Heart left ventricle (tissue), 16 donors: ENCODE measurements at regions not wholly inside any gene's neighbourhood (a gene's known extent, or its start where the extent isn't known, plus 50 kb on each side); places are given as distances from the start of the nearest gene placed in this dataset.
"Not testable (repeated sequence)": the region's sequence is repeated elsewhere in the genome, so short reads cannot be mapped to it uniquely, and the experiment has no call there.

Experiments
- ATAC-seq, 4 donors: fragments of 200-7000 bp; cut with Tn5 transposase; one replicate each; pipeline ENCODE4 v1.9.1; 2020 to 2022; ENCODE audit warnings: moderate library complexity in 4 of 4, mild to moderate bottlenecking in 3 of 4, moderate number of reproducible peaks in 1 of 4
- DNase-seq, 5 donors: peaks; one replicate each; pipeline ENCODE4 v3.0.0-alpha.2; 2020
- H3K27ac ChIP-seq, 12 donors: fragments of 200-600 bp; sonication (generic) in 4 of 12; one replicate each; pipeline versions ENCODE4 v1.5.0 to v1.8.0; 2016 to 2022; ENCODE audit warnings: mild to moderate bottlenecking in 2 of 12
- H3K27me3 ChIP-seq, 9 donors: fragments of 200-600 bp; sonication (generic) in 2 of 9; one replicate each; pipeline versions ENCODE4 v1.5.1 to v1.8.0; 2016 to 2022; ENCODE audit warnings: mild to moderate bottlenecking in 3 of 9
- H3K36me3 ChIP-seq, 9 donors: fragments of 200-600 bp; sonication (generic) in 2 of 9; one replicate each; pipeline versions ENCODE4 v1.5.0 to v1.8.0; 2018 to 2022; ENCODE audit warnings: mild to moderate bottlenecking in 2 of 9
- H3K4me1 ChIP-seq, 12 donors: fragments of 200-600 bp; sonication (generic) in 4 of 12; one replicate each; pipeline versions ENCODE4 v1.5.0 to v1.8.0; 2016 to 2022; ENCODE audit warnings: mild to moderate bottlenecking in 3 of 12
- H3K4me3 ChIP-seq, 12 donors: fragments of 200-600 bp; sonication (generic) in 4 of 12; one replicate each; pipeline versions ENCODE4 v1.5.0 to v1.8.0; 2017 to 2022; ENCODE audit warnings: mild to moderate bottlenecking in 9 of 12, moderate library complexity in 4 of 12
- H3K9me3 ChIP-seq, 12 donors: fragments of 200-600 bp; sonication (generic) in 4 of 12; one replicate each; pipeline versions ENCODE4 v1.5.0 to v1.8.0; 2016 to 2022; ENCODE audit warnings: mild to moderate bottlenecking in 1 of 12
- CTCF ChIP-seq, 12 donors: fragments of 200-600 bp; sonication (generic) in 4 of 12; IDR thresholded peaks; one replicate each; pipeline versions ENCODE4 v1.5.0 to v1.8.0; 2018 to 2022; ENCODE audit warnings: antibody characterized with exemption in 12 of 12, mild to moderate bottlenecking in 5 of 12
- POLR2A ChIP-seq, 2 donors: fragments of 450-650 bp; IDR thresholded peaks; one replicate each; pipeline ENCODE4 v1.6.1; 2017; ENCODE audit warnings: antibody characterized with exemption in 2 of 2, mild to moderate bottlenecking in 2 of 2, moderate library complexity in 2 of 2
- WGBS, 4 donors: extraction: QIAGEN DNeasy Blood & Tissue Kit in 2 of 4; methylation state at CpG; one replicate each; pipeline versions ENCODE4 v1.1.5 to v1.1.7; 2013 to 2018; 5-methylcytosine and 5-hydroxymethylcytosine counted together
- intact Hi-C, 10 donors: fragments of 100-400 bp; cut with DNase I; formaldehyde crosslinking; loops; one replicate each; pipeline versions ENCODE4 v1.11.1 to v1.14.2; 2022
- donor health status: ischemic (EF 13 %, LVEDD 7.1; RV severe dilation, severe dysfunction).
- donor health status: healthy with polysubstance abuse.
- donor health status: DM: no; HTN: yes; CAD: no.
- donor health status: DM: no; HTN: no; CAD: no.
- donor health status: ischemic (EF 25% LVEDD 6.9; RV normal size, moderate dysfunction).
- donor health status: ischemic (EF 25% LVEDD 5.7; RV mildly dilated, moderate dysfunction).
- donor health status: healthy.
- donor health status: DM: yes; HTN: yes; CAD: no.
- donor health status: ischemic (EF 35%, LVEDD 5.7; RV mildly dilated, moderate dysfunction).
- donor health status: nonischemic (EF 11% LVEDD 7.7; RV severe dilation, severe dysfunction).
- donor health status: DM: yes; HTN: yes; CAD: no.
- donor health status: PGD.
- donor health status: ischemic (EF 29% LVEDD 5.4; RV normal size, mild dysfunction).
- donor health status: nonischemic (EF 23%, LVEDD 6.1; RV moderate dilation, normal function).

DNA sequence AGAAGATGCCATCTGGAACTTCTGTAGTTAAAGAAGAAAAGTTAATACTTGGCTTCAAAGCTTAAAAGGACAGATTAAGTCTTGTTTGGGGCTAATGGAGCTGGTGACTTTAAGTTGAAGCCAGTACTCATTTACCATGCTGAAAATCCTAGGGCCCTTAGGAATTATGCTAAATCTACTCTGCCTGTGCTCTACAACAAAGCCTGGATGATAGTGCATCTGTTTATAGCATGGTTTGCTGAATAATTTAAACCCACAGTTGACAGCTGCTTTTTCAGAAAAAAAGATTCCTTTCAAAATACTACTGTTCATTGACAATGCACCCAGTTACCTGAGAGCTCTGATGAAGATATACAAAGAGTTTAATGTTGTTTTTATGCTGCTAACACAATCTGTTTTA, 393.5 kb downstream of the MAT2B start:
- TF ChIP-seq POLR2A (IDR thresholded peaks at IDR 0.05) (no peak), CTCF (IDR thresholded peaks at IDR 0.05) (no peak)
- DNase-seq, result no peak
- no peaks in the 10 kb centered on the region for H3K36me3 ChIP-seq
- no peak for ATAC-seq
- intact Hi-C loops, result no loop called here
- H3K27me3 ChIP-seq, result no peaks in the 10 kb centered on the region
- H3K4me1 ChIP-seq, result no peaks in the 10 kb centered on the region
- no peak overlapping the region for H3K27ac ChIP-seq
- H3K9me3 ChIP-seq, result peaks cover 0 to 17% (median 5%) of the 10 kb centered on the region in 12 donors
- no peak overlapping the region for H3K4me3 ChIP-seq

DNA sequence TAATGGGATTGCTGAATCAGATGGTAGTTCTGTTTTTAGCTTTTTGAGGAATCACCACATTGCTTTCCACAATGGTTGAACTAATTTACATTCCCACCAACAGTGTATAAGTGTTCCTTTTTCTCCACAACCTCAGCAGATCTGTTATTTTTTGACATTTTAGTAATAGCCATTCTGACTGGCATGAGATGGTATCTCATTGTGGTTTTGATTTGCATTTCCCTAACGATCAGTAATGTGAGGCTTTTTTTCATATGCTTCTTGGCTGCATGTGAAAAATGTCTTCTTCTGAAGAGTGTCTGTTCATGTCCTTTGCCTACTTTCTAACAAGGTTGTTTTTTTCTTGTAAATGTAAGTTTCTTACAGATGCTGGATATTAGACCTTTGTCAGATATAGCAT, 402.4 kb downstream of the MAT2B start:
- H3K36me3 ChIP-seq, H3K27me3 ChIP-seq, ATAC-seq, H3K4me3 ChIP-seq, DNase-seq, H3K27ac ChIP-seq, H3K4me1 ChIP-seq, intact Hi-C loops: not testable (repeated sequence)
- 61 to 77% (median 68%) methylated on average over 1 of the region's 1 CpG for WGBS, 4 donors
- peaks cover 0 to 11% (median 4%) of the 10 kb centered on the region in 12 donors for H3K9me3 ChIP-seq

- TF ChIP-seq POLR2A (IDR thresholded peaks at IDR 0.05) (no peak), CTCF (IDR thresholded peaks at IDR 0.05) (no peak)
- Histone ChIP-seq H3K9me3 (peaks cover 0 to 6% (median 0%) of the 10 kb centered on the region in 12 donors), H3K4me1 (peaks cover 0 to 7% (median 0%) of the 10 kb centered on the region in 12 donors), H3K36me3 (no peaks in the 10 kb centered on the region), H3K4me3 (no peak overlapping the region), H3K27me3 (no peaks in the 10 kb centered on the region), H3K27ac (no peak overlapping the region)
- intact Hi-C loops, result no loop called here
- ATAC-seq (no peak), DNase-seq (no peak)
- WGBS, 4 donors, result 70 to 76% (median 72%) methylated on average over 3 of the region's 3 CpGs
Measured at GRCh38 chr5:163908253-163908652, 402.8 kb downstream of the MAT2B start.

GRCh38 chr5:163910226-163910625, 404.8 kb downstream of the MAT2B start:
- TF ChIP-seq CTCF (IDR thresholded peaks at IDR 0.05) (no peak), POLR2A (IDR thresholded peaks at IDR 0.05) (no peak)
- no peaks in the 10 kb centered on the region for H3K36me3 ChIP-seq

GRCh38 chr5:163912046-163912445, 406.6 kb downstream of the MAT2B start:
- Histone ChIP-seq H3K9me3 (no peaks in the 10 kb centered on the region), H3K36me3 (no peaks in the 10 kb centered on the region), H3K27ac (no peak overlapping the region), H3K27me3 (no peaks in the 10 kb centered on the region), H3K4me1 (peaks cover 0 to 20% (median 0%) of the 10 kb centered on the region in 12 donors), H3K4me3 (no peak overlapping the region)
- intact Hi-C loops, result no loop called here
- TF ChIP-seq POLR2A (IDR thresholded peaks at IDR 0.05) (no peak), CTCF (IDR thresholded peaks at IDR 0.05) (no peak)
- WGBS, 4 donors, result 81 to 89% (median 84%) methylated on average over 4 of the region's 4 CpGs
- ATAC-seq (no peak), DNase-seq (no peak)

More at GRCh38 chr5:163910226-163910625, 404.8 kb downstream of the MAT2B start:
- Histone ChIP-seq H3K27me3 (no peaks in the 10 kb centered on the region), H3K9me3 (peaks cover 0 to 4% (median 0%) of the 10 kb centered on the region in 12 donors), H3K27ac (no peak overlapping the region), H3K4me3 (no peak overlapping the region), H3K4me1 (peaks cover 0 to 12% (median 0%) of the 10 kb centered on the region in 12 donors)
- ATAC-seq (no peak), DNase-seq (no peak)
- intact Hi-C loops, result no loop called here
- WGBS, 4 donors, result 88 to 100% (median 96%) methylated on average over 1 of the region's 1 CpG
